ENCODE measurements at regions not wholly inside any gene's neighbourhood (a gene's known extent, or its start where the extent isn't known, plus 50 kb on each side); places are given as distances from the start of the nearest gene placed in this dataset.

DNA sequence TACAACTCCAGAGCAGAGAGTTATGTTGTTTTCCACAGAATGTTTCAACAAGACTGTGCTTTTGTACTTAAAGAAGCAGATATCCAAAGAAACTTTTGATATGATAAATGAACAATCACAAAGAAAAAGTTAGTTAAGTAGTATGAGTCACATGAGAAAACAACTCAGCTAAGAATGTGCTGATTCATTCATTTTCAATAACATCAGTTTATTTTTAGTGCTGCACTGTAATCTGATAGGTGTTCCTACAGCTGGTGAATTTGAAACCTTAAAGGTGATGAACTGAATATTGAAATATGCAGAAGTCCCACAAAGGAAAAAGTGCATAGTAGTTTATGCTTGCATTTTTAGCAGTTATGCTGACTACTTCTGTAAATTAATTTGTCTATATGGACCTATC is 180.3 kb upstream of the TENM3 start:
- Histone ChIP-seq H2AK5ac (ENCODE audit: low read length) (no peak overlapping the region), H4K8ac (ENCODE audit: low read depth, low read length) (no peak overlapping the region), H3K79me2 (ENCODE audit: control insufficient read depth, insufficient read depth, low read length) (no peaks in the 10 kb centered on the region), H3K56ac (ENCODE audit: low read length) (no peak overlapping the region), H3K23ac (ENCODE audit: low read length) (no peak overlapping the region), H3K18ac (ENCODE audit: low read length) (no peak overlapping the region), H2BK120ac (ENCODE audit: low read depth, low read length) (no peak overlapping the region), H3K4ac (ENCODE audit: low read depth, low read length) (no peak overlapping the region), H3K4me3 (ENCODE audit: low read length) (no peak overlapping the region), H3K4me1 (ENCODE audit: control insufficient read depth, low read depth, low read length) (no peaks in the 10 kb centered on the region), H2BK5ac (ENCODE audit: low read length) (no peak overlapping the region), H2BK15ac (replicated peaks; ENCODE audit: low read depth) (no peak overlapping the region), H3K27ac (ENCODE audit: low read depth, low read length) (no peak overlapping the region), H3K4me2 (ENCODE audit: low read length) (no peak overlapping the region), H3K36me3 (ENCODE audit: control insufficient read depth, insufficient read depth, low read length) (no peaks in the 10 kb centered on the region), H4K5ac (ENCODE audit: low read length) (no peak overlapping the region), H3K27me3 (ENCODE audit: insufficient read depth, low read length, poor library complexity) (no peaks in the 10 kb centered on the region), H3K79me1 (ENCODE audit: low read length) (no peaks in the 10 kb centered on the region), H3K9ac (ENCODE audit: low read length) (no peak overlapping the region)
- no peak for DNase-seq

DNA sequence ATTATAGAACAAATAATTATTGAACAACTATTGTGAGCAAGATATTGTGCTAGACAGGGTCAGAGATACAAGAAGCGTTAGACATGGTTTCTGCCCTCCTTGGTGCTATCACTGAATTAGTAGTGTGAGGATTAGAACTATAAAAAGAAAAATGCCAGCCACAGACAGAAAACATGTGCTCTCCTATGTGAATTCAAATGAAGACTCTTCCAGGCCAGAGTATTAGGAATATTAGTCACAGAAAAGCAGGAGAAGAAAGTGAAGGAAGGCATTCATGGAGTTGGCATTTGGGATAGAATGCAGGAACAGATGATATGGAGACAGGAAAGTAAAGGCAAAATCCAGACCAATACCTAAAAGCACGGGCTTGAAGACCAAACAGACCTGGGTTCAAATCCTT is 179.6 kb upstream of the TENM3 start:
- H3K4me1 ChIP-seq (ENCODE audit: control insufficient read depth, low read depth, low read length), result no peaks in the 10 kb centered on the region
- WGBS (ENCODE audit: extremely low coverage, insufficient coverage, low lambda C conversion rate), result no CpG with 5 or more reads among the region's 2 CpGs
- no peak for DNase-seq
- H3K79me1 ChIP-seq (ENCODE audit: low read length), result no peaks in the 10 kb centered on the region
- H2BK5ac ChIP-seq (ENCODE audit: low read length), result no peak overlapping the region
- no peak overlapping the region for H2BK15ac ChIP-seq (replicated peaks; ENCODE audit: low read depth)
- no peak overlapping the region for H3K56ac ChIP-seq (ENCODE audit: low read length)
- H3K23ac ChIP-seq (ENCODE audit: low read length), result no peak overlapping the region
- no peaks in the 10 kb centered on the region for H3K36me3 ChIP-seq (ENCODE audit: control insufficient read depth, insufficient read depth, low read length)
- H3K18ac ChIP-seq (ENCODE audit: low read length), result no peak overlapping the region
- no peak overlapping the region for H3K4ac ChIP-seq (ENCODE audit: low read depth, low read length)
- no peak overlapping the region for H3K4me3 ChIP-seq (ENCODE audit: low read length)
- H2AK5ac ChIP-seq (ENCODE audit: low read length), result no peak overlapping the region
- no peak overlapping the region for H3K4me2 ChIP-seq (ENCODE audit: low read length)
- H3K79me2 ChIP-seq (ENCODE audit: control insufficient read depth, insufficient read depth, low read length), result no peaks in the 10 kb centered on the region
- no peak overlapping the region for H3K9ac ChIP-seq (ENCODE audit: low read length)
- H2BK120ac ChIP-seq (ENCODE audit: low read depth, low read length), result no peak overlapping the region
- no peak overlapping the region for H4K5ac ChIP-seq (ENCODE audit: low read length)
- no peaks in the 10 kb centered on the region for H3K27me3 ChIP-seq (ENCODE audit: insufficient read depth, low read length, poor library complexity)
- H4K8ac ChIP-seq (ENCODE audit: low read depth, low read length), result no peak overlapping the region
- H3K27ac ChIP-seq (ENCODE audit: low read depth, low read length), result no peak overlapping the region

GRCh38 chr4:182065255-182065654 is 177.9 kb upstream of the TENM3 start:
- H4K8ac ChIP-seq (ENCODE audit: low read depth, low read length), result no peak overlapping the region
- H2BK15ac ChIP-seq (replicated peaks; ENCODE audit: low read depth), result no peak overlapping the region
- no peak overlapping the region for H2BK120ac ChIP-seq (ENCODE audit: low read depth, low read length)
- no peak overlapping the region for H2BK5ac ChIP-seq (ENCODE audit: low read length)
- H3K79me2 ChIP-seq (ENCODE audit: control insufficient read depth, insufficient read depth, low read length), result no peaks in the 10 kb centered on the region
- H3K23ac ChIP-seq (ENCODE audit: low read length), result no peak overlapping the region
- no peak overlapping the region for H3K9ac ChIP-seq (ENCODE audit: low read length)
- peak; percentile 66 for DNase-seq
- no peaks in the 10 kb centered on the region for H3K79me1 ChIP-seq (ENCODE audit: low read length)
- no peak overlapping the region for H2AK5ac ChIP-seq (ENCODE audit: low read length)
- H3K27me3 ChIP-seq (ENCODE audit: insufficient read depth, low read length, poor library complexity), result no peaks in the 10 kb centered on the region
- no peak overlapping the region for H3K56ac ChIP-seq (ENCODE audit: low read length)
- no peak overlapping the region for H3K4me3 ChIP-seq (ENCODE audit: low read length)
- no peak overlapping the region for H3K4me2 ChIP-seq (ENCODE audit: low read length)
- no peak overlapping the region for H3K27ac ChIP-seq (ENCODE audit: low read depth, low read length)
- H3K36me3 ChIP-seq (ENCODE audit: control insufficient read depth, insufficient read depth, low read length), result no peaks in the 10 kb centered on the region
- no peak overlapping the region for H3K18ac ChIP-seq (ENCODE audit: low read length)
- H4K5ac ChIP-seq (ENCODE audit: low read length), result no peak overlapping the region
- no peaks in the 10 kb centered on the region for H3K4me1 ChIP-seq (ENCODE audit: control insufficient read depth, low read depth, low read length)
- H3K4ac ChIP-seq (ENCODE audit: low read depth, low read length), result no peak overlapping the region
- no CpG with 5 or more reads among the region's 17 CpGs for WGBS (ENCODE audit: extremely low coverage, insufficient coverage, low lambda C conversion rate)

DNA sequence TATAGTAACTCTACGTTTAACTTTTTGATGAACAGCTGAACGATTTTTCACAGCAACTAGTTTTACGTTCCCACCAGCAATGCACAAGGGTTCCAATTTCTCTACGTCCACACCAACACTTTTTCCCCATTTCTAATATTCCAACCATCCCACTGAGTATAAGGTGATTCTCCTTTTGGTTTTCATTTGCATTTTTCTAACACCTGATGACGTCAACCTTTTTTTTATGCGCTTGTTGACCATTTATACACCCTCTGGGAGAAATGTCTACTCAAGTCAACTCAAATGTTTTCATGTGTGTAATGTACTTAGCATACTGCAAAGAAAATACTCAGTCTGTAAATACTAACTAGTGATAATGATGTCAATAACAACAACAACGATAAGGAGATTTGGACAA is 177.2 kb upstream of the TENM3 start:
- Histone ChIP-seq H2BK5ac (ENCODE audit: low read length) (no peak overlapping the region), H3K4me1 (ENCODE audit: control insufficient read depth, low read depth, low read length) (no peaks in the 10 kb centered on the region), H3K27me3 (ENCODE audit: insufficient read depth, low read length, poor library complexity) (no peaks in the 10 kb centered on the region), H4K5ac (ENCODE audit: low read length) (no peak overlapping the region), H3K27ac (ENCODE audit: low read depth, low read length) (no peak overlapping the region), H4K8ac (ENCODE audit: low read depth, low read length) (no peak overlapping the region), H3K56ac (ENCODE audit: low read length) (no peak overlapping the region), H3K79me1 (ENCODE audit: low read length) (no peaks in the 10 kb centered on the region), H2BK120ac (ENCODE audit: low read depth, low read length) (no peak overlapping the region), H2AK5ac (ENCODE audit: low read length) (no peak overlapping the region), H3K18ac (ENCODE audit: low read length) (no peak overlapping the region), H3K4me3 (ENCODE audit: low read length) (no peak overlapping the region), H3K79me2 (ENCODE audit: control insufficient read depth, insufficient read depth, low read length) (no peaks in the 10 kb centered on the region), H3K36me3 (ENCODE audit: control insufficient read depth, insufficient read depth, low read length) (no peaks in the 10 kb centered on the region), H3K9ac (ENCODE audit: low read length) (no peak overlapping the region), H3K23ac (ENCODE audit: low read length) (no peak overlapping the region), H2BK15ac (replicated peaks; ENCODE audit: low read depth) (no peak overlapping the region), H3K4ac (ENCODE audit: low read depth, low read length) (no peak overlapping the region), H3K4me2 (ENCODE audit: low read length) (no peak overlapping the region)
- WGBS (ENCODE audit: extremely low coverage, insufficient coverage, low lambda C conversion rate), result no CpG with 5 or more reads among the region's 7 CpGs
- DNase-seq, result no peak

- Histone ChIP-seq H3K27me3 (ENCODE audit: insufficient read depth, low read length, poor library complexity) (no peaks in the 10 kb centered on the region), H3K4me3 (ENCODE audit: low read length) (no peak overlapping the region), H3K36me3 (ENCODE audit: control insufficient read depth, insufficient read depth, low read length) (no peaks in the 10 kb centered on the region), H3K56ac (ENCODE audit: low read length) (no peak overlapping the region), H2BK15ac (replicated peaks; ENCODE audit: low read depth) (no peak overlapping the region), H2BK5ac (ENCODE audit: low read length) (no peak overlapping the region), H2BK120ac (ENCODE audit: low read depth, low read length) (no peak overlapping the region), H2AK5ac (ENCODE audit: low read length) (no peak overlapping the region), H3K4ac (ENCODE audit: low read depth, low read length) (no peak overlapping the region), H3K18ac (ENCODE audit: low read length) (no peak overlapping the region), H4K8ac (ENCODE audit: low read depth, low read length) (no peak overlapping the region), H3K4me1 (ENCODE audit: control insufficient read depth, low read depth, low read length) (no peaks in the 10 kb centered on the region), H3K23ac (ENCODE audit: low read length) (no peak overlapping the region), H3K27ac (ENCODE audit: low read depth, low read length) (no peak overlapping the region), H3K9ac (ENCODE audit: low read length) (no peak overlapping the region), H4K5ac (ENCODE audit: low read length) (no peak overlapping the region), H3K79me2 (ENCODE audit: control insufficient read depth, insufficient read depth, low read length) (no peaks in the 10 kb centered on the region), H3K79me1 (ENCODE audit: low read length) (no peaks in the 10 kb centered on the region), H3K4me2 (ENCODE audit: low read length) (no peak overlapping the region)
- WGBS (ENCODE audit: extremely low coverage, insufficient coverage, low lambda C conversion rate), result no CpG with 5 or more reads among the region's 5 CpGs
- no peak for DNase-seq
These were observed 175.4 kb upstream of the TENM3 start for GRCh38 chr4:182067828-182068227.

GRCh38 chr4:182068920-182069319 is 174.3 kb upstream of the TENM3 start:
- H3K36me3 ChIP-seq (ENCODE audit: control insufficient read depth, insufficient read depth, low read length), result no peaks in the 10 kb centered on the region
- H2BK120ac ChIP-seq (ENCODE audit: low read depth, low read length), result no peak overlapping the region
- no peak overlapping the region for H3K27ac ChIP-seq (ENCODE audit: low read depth, low read length)
- no peak overlapping the region for H2BK15ac ChIP-seq (replicated peaks; ENCODE audit: low read depth)
- no peak overlapping the region for H2AK5ac ChIP-seq (ENCODE audit: low read length)
- no peaks in the 10 kb centered on the region for H3K79me1 ChIP-seq (ENCODE audit: low read length)
- no peak overlapping the region for H3K18ac ChIP-seq (ENCODE audit: low read length)
- no peak overlapping the region for H3K23ac ChIP-seq (ENCODE audit: low read length)
- no peaks in the 10 kb centered on the region for H3K4me1 ChIP-seq (ENCODE audit: control insufficient read depth, low read depth, low read length)
- no peak overlapping the region for H3K56ac ChIP-seq (ENCODE audit: low read length)
- H3K9ac ChIP-seq (ENCODE audit: low read length), result no peak overlapping the region
- H3K4ac ChIP-seq (ENCODE audit: low read depth, low read length), result no peak overlapping the region
- H4K5ac ChIP-seq (ENCODE audit: low read length), result no peak overlapping the region
- DNase-seq, result no peak
- no peaks in the 10 kb centered on the region for H3K27me3 ChIP-seq (ENCODE audit: insufficient read depth, low read length, poor library complexity)
- H3K4me2 ChIP-seq (ENCODE audit: low read length), result no peak overlapping the region
- no peaks in the 10 kb centered on the region for H3K79me2 ChIP-seq (ENCODE audit: control insufficient read depth, insufficient read depth, low read length)
- H2BK5ac ChIP-seq (ENCODE audit: low read length), result no peak overlapping the region
- no peak overlapping the region for H4K8ac ChIP-seq (ENCODE audit: low read depth, low read length)
- no peak overlapping the region for H3K4me3 ChIP-seq (ENCODE audit: low read length)

All from mesendoderm (in vitro differentiated cells).